Psoas muscle (tissue), 7 donors: ENCODE measurements at regions not wholly inside any gene's neighbourhood (a gene's known extent, or its start where the extent isn't known, plus 50 kb on each side); places are given as distances from the start of the nearest gene placed in this dataset.

ENCODE experiments used
- ATAC-seq, 4 donors: fragments of 200-7000 bp; cut with Tn5 transposase; one replicate each; pipeline ENCODE4 v1.9.1; 2020; ENCODE audit warnings: moderate library complexity in 3 of 4, mild to moderate bottlenecking in 2 of 4
- DNase-seq, 2 donors: peaks; one replicate each; pipeline ENCODE4 v3.0.0-alpha.2; 2020
- H3K27ac ChIP-seq: fragments of 200-600 bp; one replicate; pipeline ENCODE4 v1.8.0; 2022
- H3K27me3 ChIP-seq, 3 donors: fragments of 200-600 bp in 1 of 3; one replicate each; pipeline versions ENCODE4 v1.6.1 to v1.8.0; 2013 to 2022; ENCODE audit warnings: low read length in 2 of 3, mild to moderate bottlenecking in 2 of 3, moderate library complexity in 1 of 3; ENCODE audit not compliant: insufficient read depth in 3 of 3
- H3K36me3 ChIP-seq, 2 donors: fragments of 200-600 bp in 1 of 2; one replicate each; pipeline versions ENCODE4 v1.6.1 to v1.8.0; 2013 to 2022; ENCODE audit warnings: low read depth in 1 of 2, mild to moderate bottlenecking in 1 of 2, moderate library complexity in 1 of 2; ENCODE audit not compliant: insufficient read depth in 1 of 2
- H3K4me1 ChIP-seq: fragments of 200-600 bp; one replicate; pipeline ENCODE4 v1.8.0; 2022
- H3K4me3 ChIP-seq: fragments of 200-600 bp; one replicate; pipeline ENCODE4 v1.8.0; 2022; ENCODE audit warnings: mild to moderate bottlenecking
- H3K9me3 ChIP-seq: fragments of 200-600 bp; one replicate; pipeline ENCODE4 v1.8.0; 2022
- CTCF ChIP-seq: fragments of 200-600 bp; IDR thresholded peaks from one replicate; pipeline ENCODE4 v1.8.0; 2022; ENCODE audit warnings: antibody characterized with exemption
- WGBS, 3 donors: extraction: QIAGEN DNeasy Blood & Tissue Kit; methylation state at CpG; one replicate each; pipeline versions ENCODE4 v1.1.6 to v1.1.7; 2013; 5-methylcytosine and 5-hydroxymethylcytosine counted together
- intact Hi-C, 2 donors: fragments of 100-400 bp; cut with DNase I; formaldehyde crosslinking; loops; one replicate each; pipeline versions ENCODE4 v1.11.0 to v1.14.2; 2022
- donor health status: healthy with polysubstance abuse.
- donor health status: DM: no; HTN: no; CAD: no; lungs with moderate emphysema.
- donor health status: Bipolar disorder and iron deficiency.
- donor health status: healthy.
- donor health status: DM: yes; HTN: yes; CAD: no.
- donor health status: DM: no; HTN: no; CAD: no.
- donor health status: DM: yes; HTN: yes; CAD: no.

- no peak for DNase-seq
- Histone ChIP-seq H3K27me3 (no peaks in the 10 kb centered on the region), H3K36me3 (no peaks in the 10 kb centered on the region), H3K27ac (no peak overlapping the region), H3K9me3 (no peaks in the 10 kb centered on the region), H3K4me1 (no peaks in the 10 kb centered on the region), H3K4me3 (no peak overlapping the region)
- intact Hi-C loops, result no loop called here
- no peak for TF ChIP-seq CTCF
- no peak for ATAC-seq
- WGBS, 3 donors, result 73 to 76% (median 75%) methylated on average over 8 of the region's 8 CpGs
Observed at GRCh38 chr10:30231071-30231652, 117.9 kb downstream of the MTPAP start.

- ATAC-seq, result no peak
- H3K27me3 ChIP-seq, result no peaks in the 10 kb centered on the region
Observed at GRCh38 chr10:30229536-30229935, 119.5 kb downstream of the MTPAP start.

DNA sequence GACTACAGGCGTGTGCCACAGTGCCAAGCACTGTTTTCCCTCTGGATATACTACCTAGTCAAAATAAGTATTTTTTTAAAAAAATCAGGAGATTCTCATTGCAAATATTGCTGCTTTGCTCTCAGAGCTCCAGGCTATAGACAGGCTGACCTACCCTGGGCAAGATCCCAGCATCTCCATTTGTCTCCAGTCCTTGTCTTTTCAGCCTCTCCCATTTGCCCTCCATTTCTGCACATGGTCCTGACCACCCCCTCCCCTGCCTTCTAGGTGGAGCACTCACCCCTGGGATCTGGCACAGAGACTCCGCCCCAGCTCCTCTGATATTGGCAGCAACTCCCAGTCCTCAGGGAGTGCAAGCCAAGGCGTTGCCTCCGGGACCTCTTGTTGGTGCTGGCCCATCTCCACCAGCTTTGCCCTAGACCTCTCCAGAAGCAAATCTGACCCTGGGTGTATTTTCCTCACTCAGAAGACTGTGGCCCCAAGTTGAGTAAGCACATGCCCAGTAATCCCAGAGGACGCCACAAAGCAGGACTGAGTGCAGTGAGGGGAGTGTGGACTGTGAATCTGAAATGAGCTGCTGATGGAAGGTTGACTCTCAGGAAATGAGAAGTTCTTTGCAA is 120.6 kb downstream of the MTPAP start:
- H3K4me1 ChIP-seq, result no peaks in the 10 kb centered on the region
- no peak overlapping the region for H3K4me3 ChIP-seq
- intact Hi-C loops, result no loop called here
- no peaks in the 10 kb centered on the region for H3K9me3 ChIP-seq
- H3K27ac ChIP-seq, result no peak overlapping the region
- H3K27me3 ChIP-seq, result no peaks in the 10 kb centered on the region
- whole genome bisulfite sequencing, 3 donors, result 60 to 69% (median 64%) methylated on average over 5 of the region's 5 CpGs
- TF ChIP-seq CTCF, result no peak
- no peaks in the 10 kb centered on the region for H3K36me3 ChIP-seq
- no peak for ATAC-seq
- no peak for DNase-seq

More at GRCh38 chr10:30229536-30229935, 119.5 kb downstream of the MTPAP start:
- H3K4me1 ChIP-seq, result no peaks in the 10 kb centered on the region
- TF ChIP-seq CTCF, result no peak
- H3K27ac ChIP-seq, result no peak overlapping the region
- H3K36me3 ChIP-seq, result no peaks in the 10 kb centered on the region
- intact Hi-C loops, result no loop called here
- H3K9me3 ChIP-seq, result no peaks in the 10 kb centered on the region
- no peak for DNase-seq
- 53 to 68% (median 58%) methylated on average over 5 of the region's 5 CpGs for WGBS, 3 donors
- H3K4me3 ChIP-seq, result no peak overlapping the region

DNA sequence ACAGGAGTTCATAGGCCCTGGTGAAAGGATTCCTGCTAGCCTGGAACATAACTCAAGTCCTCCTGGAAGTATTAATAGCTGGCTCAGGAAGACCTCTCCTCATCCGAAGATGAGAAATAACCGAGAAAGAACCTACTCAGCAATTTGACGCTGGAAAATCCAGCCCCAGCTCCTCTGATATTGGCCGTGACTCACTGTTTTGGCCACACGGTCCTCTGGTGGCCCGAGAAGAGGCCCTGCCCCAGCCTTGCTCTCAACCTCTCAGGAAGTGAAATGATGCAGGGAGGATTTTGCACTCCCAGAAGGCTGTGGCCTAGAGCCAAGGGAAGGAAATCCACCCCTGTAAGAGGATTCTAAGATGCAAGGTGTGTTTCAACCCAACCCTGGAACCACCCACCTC is 121.6 kb downstream of the MTPAP start:
- no peak overlapping the region for H3K27ac ChIP-seq
- intact Hi-C loops, result no loop called here

More for the DNA sequence above, 121.6 kb downstream of the MTPAP start:
- no peak for TF ChIP-seq CTCF
- Histone ChIP-seq H3K9me3 (no peaks in the 10 kb centered on the region), H3K27me3 (no peaks in the 10 kb centered on the region), H3K4me1 (no peaks in the 10 kb centered on the region), H3K36me3 (no peaks in the 10 kb centered on the region), H3K4me3 (no peak overlapping the region)
- DNase-seq (no peak), ATAC-seq (no peak)
- 47 to 69% (median 65%) methylated on average over 6 of the region's 6 CpGs for whole genome bisulfite sequencing, 3 donors
